GM18499 (cell line): ENCODE measurements at regions not wholly inside any gene's neighbourhood (a gene's known extent, or its start where the extent isn't known, plus 50 kb on each side); places are given as distances from the start of the nearest gene placed in this dataset.
"Not testable (repeated sequence)": the region's sequence is repeated elsewhere in the genome, so short reads cannot be mapped to it uniquely, and the experiment has no call there.

Experiments
- ATAC-seq: cut with Tn5 transposase; IDR thresholded peaks from one replicate; pipeline ENCODE4 v1.9.1; 2021; ENCODE audit warnings: moderate number of reproducible peaks; ENCODE audit not compliant: insufficient read depth, unreplicated experiment

DNA sequence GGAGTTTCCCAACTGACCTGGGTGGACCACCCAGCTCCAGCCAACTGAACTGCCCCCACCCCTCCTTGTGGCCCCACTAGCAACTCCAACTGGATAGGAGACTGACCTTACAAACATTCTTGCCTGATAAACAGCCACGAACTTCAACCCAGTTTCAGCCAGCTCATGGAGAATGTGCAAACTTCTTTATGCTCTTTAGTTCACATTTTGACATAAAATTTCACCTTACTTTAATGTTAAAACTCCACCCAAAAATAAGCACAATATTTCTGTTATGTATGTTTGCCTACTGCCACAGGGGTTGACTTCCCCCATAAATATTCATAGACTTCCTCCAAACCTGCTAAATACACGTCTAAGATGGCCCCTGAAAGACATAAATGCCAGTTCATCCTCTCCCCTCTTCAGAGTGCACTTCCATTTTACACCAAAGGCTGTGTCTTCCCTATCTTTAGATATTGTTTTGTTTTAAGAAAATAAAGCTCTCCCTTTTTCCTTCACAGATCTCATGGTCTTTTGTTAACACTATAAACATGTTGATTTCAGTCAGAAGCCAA lies 643.7 kb downstream of the EPM2A start:
- no peak for ATAC-seq

GRCh38 chr6:145092554-145092953 lies 642.8 kb downstream of the EPM2A start:
- ATAC-seq: no peak

- ATAC-seq: no peak
These were observed 642.1 kb downstream of the EPM2A start for GRCh38 chr6:145093226-145093625.

GRCh38 chr6:145096846-145097245 lies 638.5 kb downstream of the EPM2A start:
- ATAC-seq: no peak

DNA sequence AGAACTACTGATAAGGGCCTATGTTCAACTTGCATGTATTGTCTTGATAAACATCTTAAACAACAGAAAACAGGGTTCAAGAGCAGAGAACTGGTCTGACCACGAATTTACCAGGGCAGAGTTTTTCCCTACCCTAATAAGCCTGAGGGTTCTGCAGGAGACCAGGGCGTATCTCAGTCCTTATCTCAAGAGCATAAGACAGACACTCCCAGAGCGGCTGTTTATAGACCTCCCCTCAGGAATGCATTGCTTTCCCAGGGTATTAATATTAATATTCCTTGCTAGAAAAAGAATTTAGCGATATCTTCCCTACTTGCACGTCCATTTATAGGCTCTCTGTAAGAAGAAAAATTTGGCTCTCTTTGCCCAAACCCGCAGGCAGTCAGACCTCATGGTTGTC lies 637.2 kb downstream of the EPM2A start:
- not testable (repeated sequence) for ATAC-seq

GRCh38 chr6:145099713-145100112 lies 635.6 kb downstream of the EPM2A start:
- no peak for ATAC-seq

DNA sequence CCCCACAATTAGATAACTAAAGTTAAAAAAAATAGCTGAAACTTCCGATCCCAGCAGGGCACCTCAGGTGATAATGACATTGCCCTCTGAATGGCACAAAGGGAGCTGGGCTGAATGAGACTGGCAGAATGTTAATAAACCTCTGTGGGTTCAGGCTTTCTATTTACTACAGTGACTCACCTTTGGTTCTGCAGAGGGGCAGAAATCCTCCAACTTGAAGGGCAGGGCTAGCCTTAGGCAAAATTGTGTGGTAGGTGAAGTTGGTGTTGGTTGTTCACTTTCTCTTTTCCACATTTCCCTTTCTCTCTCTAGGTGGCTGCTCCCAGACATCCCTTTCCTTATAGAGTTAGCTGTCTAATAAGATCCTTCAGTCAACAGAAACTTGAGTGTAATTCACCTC lies 625.2 kb downstream of the EPM2A start:
- ATAC-seq: no peak

- not testable (repeated sequence) for ATAC-seq
These were observed 623.9 kb downstream of the EPM2A start for GRCh38 chr6:145111407-145111806.

DNA sequence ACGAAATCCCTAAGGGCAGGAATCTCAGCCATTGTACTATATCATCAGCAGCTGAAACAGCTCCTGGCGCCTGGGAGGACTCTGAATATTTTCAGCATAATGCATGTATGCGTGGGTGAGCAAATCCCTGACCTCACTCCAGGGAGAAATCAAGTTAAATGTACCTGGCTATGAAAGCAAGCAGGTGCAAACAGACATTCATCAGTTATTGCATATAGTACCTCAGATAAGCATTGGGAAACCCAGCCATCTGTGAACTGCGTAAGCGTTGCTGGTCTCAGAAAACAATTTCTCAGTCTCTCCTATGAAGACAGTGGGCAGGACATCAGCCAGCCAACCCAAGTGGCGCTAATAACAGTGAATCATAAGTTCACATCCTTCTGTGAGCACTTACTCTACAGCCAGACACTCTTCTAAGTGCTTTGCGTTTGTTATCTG lies 622.6 kb downstream of the EPM2A start:
- no peak for ATAC-seq

DNA sequence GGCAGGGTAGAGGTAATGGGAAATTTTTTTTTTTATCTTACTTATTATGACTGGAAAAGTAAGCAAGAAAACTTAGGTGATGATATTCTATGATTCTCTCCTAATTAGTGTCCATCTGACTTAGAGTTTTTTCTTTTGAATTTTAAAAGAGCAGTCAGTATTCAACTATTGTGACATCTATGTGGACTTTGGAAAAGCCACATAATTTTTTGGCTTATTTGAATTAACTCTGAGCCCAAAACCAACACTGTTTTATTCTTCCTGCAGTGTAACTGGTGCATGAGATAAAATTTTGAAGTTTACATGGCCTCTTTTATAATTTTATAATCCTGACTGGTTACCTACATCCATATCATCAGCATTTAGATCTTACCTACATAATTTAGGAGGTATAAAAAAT lies 619.7 kb downstream of the EPM2A start:
- no peak for ATAC-seq

- no peak for ATAC-seq
These were observed 618.6 kb downstream of the EPM2A start for GRCh38 chr6:145116591-145117178.

DNA sequence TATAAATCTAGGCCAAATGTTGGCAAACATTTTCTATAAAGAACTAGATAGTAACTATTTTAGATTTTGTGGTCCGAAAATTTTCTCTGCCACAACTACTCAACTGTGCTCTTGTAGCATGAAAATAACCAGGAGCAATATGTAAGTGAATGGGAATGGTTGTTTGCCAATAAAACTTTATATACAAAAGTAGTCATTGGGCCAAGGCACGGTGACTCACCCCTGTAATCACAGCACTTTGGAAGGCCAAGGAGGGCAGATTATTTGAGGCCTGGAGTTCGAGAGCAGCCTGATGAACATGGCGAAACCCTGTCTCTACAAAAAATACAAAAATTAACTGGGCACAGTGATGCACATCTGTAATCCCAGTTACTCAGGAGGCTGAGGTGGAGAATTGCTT lies 617.1 kb downstream of the EPM2A start:
- no peak for ATAC-seq

GRCh38 chr6:145119081-145119480 lies 616.2 kb downstream of the EPM2A start:
- ATAC-seq: no peak

DNA sequence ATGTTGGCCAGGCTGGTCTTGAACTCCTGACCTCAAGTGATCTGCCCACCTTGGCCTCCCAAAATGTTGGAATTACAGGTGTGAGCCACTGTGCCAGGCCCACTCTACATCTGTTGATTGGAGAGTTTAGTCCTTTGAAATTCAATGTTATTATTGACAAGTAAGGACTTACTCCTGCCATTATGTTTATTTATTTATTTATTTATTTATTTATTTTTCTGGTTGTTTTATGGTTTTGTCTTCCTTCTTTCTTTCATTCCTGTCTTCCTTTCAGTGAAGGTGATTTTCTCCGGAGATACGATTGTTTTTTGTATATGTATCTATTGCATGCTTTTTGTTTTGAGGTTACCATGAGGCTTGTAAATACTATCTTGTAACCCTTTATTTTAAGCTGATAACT lies 602.6 kb downstream of the EPM2A start:
- no peak for ATAC-seq

GRCh38 chr6:145135702-145136101 lies 599.6 kb downstream of the EPM2A start:
- ATAC-seq: no peak

DNA sequence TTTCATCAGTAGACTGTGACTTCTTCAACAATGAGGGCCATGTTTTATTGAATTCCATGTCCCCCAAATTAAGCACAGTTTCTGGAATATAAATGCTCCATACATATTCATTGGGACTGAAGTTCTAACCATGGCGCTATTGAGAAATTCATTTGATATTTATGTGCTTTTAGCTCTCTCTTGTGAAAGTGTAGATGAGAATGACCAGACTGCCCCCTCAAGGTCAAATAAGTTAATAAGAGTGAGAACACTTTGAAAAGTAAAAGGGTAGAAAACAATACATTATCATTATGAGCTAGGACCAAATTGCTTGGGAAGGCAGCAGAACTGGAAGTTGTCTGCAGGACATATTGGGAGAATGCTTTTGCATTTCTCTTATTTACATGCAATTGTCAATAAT lies 597.9 kb downstream of the EPM2A start:
- no peak for ATAC-seq

GRCh38 chr6:145138469-145139139 lies 596.7 kb downstream of the EPM2A start:
- no peak for ATAC-seq

DNA sequence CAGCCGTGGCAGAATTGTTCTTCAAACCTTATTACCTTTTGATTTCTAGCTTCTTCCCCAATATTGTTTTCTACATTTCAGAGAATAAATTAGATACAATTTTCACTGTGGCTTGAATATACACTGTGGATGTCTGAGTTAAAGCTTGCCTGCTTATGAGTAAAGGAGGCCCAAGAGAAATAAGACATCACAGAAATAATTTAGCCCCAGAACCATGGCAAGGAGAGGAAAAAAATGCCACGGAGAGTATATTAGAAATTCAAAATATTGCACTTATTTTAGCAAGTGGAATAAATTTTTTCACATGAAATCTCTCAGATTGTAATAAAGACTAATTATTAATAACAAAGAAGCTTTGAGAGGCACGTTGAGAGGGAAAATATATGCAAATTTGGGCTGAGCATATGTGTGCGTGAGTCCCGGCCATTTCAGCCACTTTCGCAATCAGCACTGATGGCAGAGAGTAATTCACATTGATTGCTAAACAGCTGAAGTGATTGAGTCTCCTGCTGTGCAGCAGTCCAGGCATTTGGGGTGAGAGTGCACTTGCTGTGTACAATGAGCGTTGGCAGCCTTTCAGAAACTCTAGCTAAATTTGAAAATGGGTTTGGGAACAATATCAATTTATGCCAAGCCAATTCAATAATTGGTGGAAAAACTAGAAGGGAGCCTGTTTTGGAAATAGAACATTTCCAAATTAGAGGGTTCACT lies 596.0 kb downstream of the EPM2A start:
- ATAC-seq: no peak

DNA sequence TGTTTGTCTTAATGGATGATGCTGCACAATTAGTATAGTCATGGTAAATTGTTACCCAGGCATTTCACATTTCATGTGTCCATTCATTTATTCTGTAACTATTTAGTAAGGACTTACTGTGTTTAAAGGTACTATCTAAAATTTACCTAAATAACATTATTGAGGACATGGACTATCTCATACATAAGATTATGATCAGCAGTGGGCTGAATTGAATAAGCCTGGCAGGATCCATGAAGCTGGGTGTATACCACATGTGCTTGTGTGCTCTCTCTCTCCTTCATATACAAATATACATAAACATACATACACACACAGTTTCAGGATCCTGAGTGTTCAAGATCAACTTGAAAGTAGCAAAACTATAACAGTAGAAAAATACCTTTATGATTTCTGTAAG lies 595.4 kb downstream of the EPM2A start:
- no peak for ATAC-seq

- ATAC-seq: no peak
These were observed 593.7 kb downstream of the EPM2A start for GRCh38 chr6:145141572-145141971.

GRCh38 chr6:145142958-145143357 lies 592.4 kb downstream of the EPM2A start:
- no peak for ATAC-seq
